Mesenchymal stem cell (in vitro differentiated cells and primary cell): ENCODE measurements at regions not wholly inside any gene's neighbourhood (a gene's known extent, or its start where the extent isn't known, plus 50 kb on each side); places are given as distances from the start of the nearest gene placed in this dataset.

Experiments
- DNase-seq: peaks from one replicate; pipeline ENCODE4 v3.0.0-alpha.2; 2013
- H2AFZ ChIP-seq: one replicate; pipeline ENCODE4 v1.6.1; 2013; ENCODE audit warnings: low read depth, mild to moderate bottlenecking, control low read depth, inconsistent platforms, low read length, moderate library complexity
- H2AK5ac ChIP-seq: 2 replicates; pipeline ENCODE4 v1.6.1; 2013; ENCODE audit warnings: low read length, moderate library complexity, mild to moderate bottlenecking, inconsistent platforms; ENCODE audit not compliant: severe bottlenecking
- H2BK120ac ChIP-seq: one replicate; pipeline ENCODE4 v1.6.1; 2013; ENCODE audit warnings: low read depth, mild to moderate bottlenecking, inconsistent platforms, low read length, moderate library complexity
- H2BK12ac ChIP-seq, 2 experiments: one replicate each; pipeline ENCODE4 v1.6.1; 2013; ENCODE audit warnings: inconsistent platforms in 2 of 2, low read length in 2 of 2, mild to moderate bottlenecking in 2 of 2, moderate library complexity in 2 of 2, control low read depth in 1 of 2
- H2BK15ac ChIP-seq: one replicate; pipeline ENCODE4 v1.6.1; 2013; ENCODE audit warnings: mild to moderate bottlenecking, low read depth, inconsistent platforms; ENCODE audit not compliant: poor library complexity, severe bottlenecking
- H2BK5ac ChIP-seq: 2 replicates; pipeline ENCODE4 v1.6.1; 2013; ENCODE audit warnings: low read depth, mild to moderate bottlenecking, low read length, control low read depth, inconsistent platforms; ENCODE audit not compliant: poor library complexity, severe bottlenecking
- H3K14ac ChIP-seq, 2 experiments: one replicate each; pipeline ENCODE4 v1.6.1; 2013; ENCODE audit warnings: inconsistent platforms in 2 of 2, low read length in 2 of 2, control low read depth in 1 of 2, mild to moderate bottlenecking in 1 of 2, moderate library complexity in 1 of 2
- H3K18ac ChIP-seq, 2 experiments: one replicate each; pipeline ENCODE4 v1.6.1; 2013; ENCODE audit warnings: inconsistent platforms in 2 of 2, low read length in 2 of 2, control low read depth in 1 of 2, low read depth in 1 of 2, mild to moderate bottlenecking in 1 of 2
- H3K23ac ChIP-seq, 2 experiments: one replicate each; pipeline ENCODE4 v1.6.1; 2013; ENCODE audit warnings: inconsistent platforms in 2 of 2, low read length in 2 of 2, mild to moderate bottlenecking in 2 of 2, moderate library complexity in 2 of 2, control low read depth in 1 of 2
- H3K27ac ChIP-seq: 2 replicates; pipeline ENCODE4 v1.5.1; 2013; ENCODE audit warnings: mild to moderate bottlenecking, moderate library complexity, low read length, control low read depth, inconsistent platforms; ENCODE audit not compliant: poor library complexity, severe bottlenecking
- H3K27me3 ChIP-seq, 2 experiments: 2 replicates each; pipeline versions ENCODE4 v1.6.1 to v1.7.0; 2013; ENCODE audit warnings: low read length in 2 of 2, mild to moderate bottlenecking in 2 of 2, moderate library complexity in 2 of 2, control low read depth in 1 of 2, inconsistent platforms in 1 of 2; ENCODE audit not compliant: control insufficient read depth in 1 of 2, insufficient read depth in 1 of 2
- H3K36me3 ChIP-seq, 2 experiments: 2 replicates each; pipeline versions ENCODE4 v1.6.1 to v1.7.0; 2013; ENCODE audit warnings: low read length in 2 of 2, control low read depth in 1 of 2, inconsistent platforms in 1 of 2, low read depth in 1 of 2, mild to moderate bottlenecking in 1 of 2; ENCODE audit not compliant: insufficient read depth in 2 of 2, control insufficient read depth in 1 of 2
- H3K4ac ChIP-seq, 2 experiments: one replicate each; pipeline ENCODE4 v1.6.1; 2013; ENCODE audit warnings: inconsistent platforms in 2 of 2, low read length in 2 of 2, mild to moderate bottlenecking in 2 of 2, moderate library complexity in 2 of 2, control low read depth in 1 of 2, low read depth in 1 of 2
- H3K4me1 ChIP-seq: 2 replicates; pipeline ENCODE4 v1.6.1; 2013; ENCODE audit warnings: low read depth, low read length, control low read depth; ENCODE audit not compliant: control insufficient read depth, insufficient read depth
- H3K4me2 ChIP-seq: 2 replicates; pipeline ENCODE4 v1.6.1; 2013; ENCODE audit warnings: low read length, mild to moderate bottlenecking, inconsistent platforms; ENCODE audit not compliant: poor library complexity, severe bottlenecking
- H3K4me3 ChIP-seq, 2 experiments: 2 replicates each; pipeline versions ENCODE4 v1.5.1 to v1.7.0; 2013; ENCODE audit warnings: low read length in 2 of 2, mild to moderate bottlenecking in 2 of 2, control low read depth in 1 of 2, low read depth in 1 of 2; ENCODE audit not compliant: insufficient read depth in 1 of 2
- H3K79me1 ChIP-seq: replicated peaks from 2 replicates; pipeline ENCODE4 v1.6.1; 2013; ENCODE audit warnings: mild to moderate bottlenecking, control low read depth, low read length, inconsistent platforms; ENCODE audit not compliant: poor library complexity, severe bottlenecking
- H3K9ac ChIP-seq: 2 replicates; pipeline ENCODE4 v1.7.0; 2013; ENCODE audit warnings: mild to moderate bottlenecking, low read length, moderate library complexity
- H3K9me3 ChIP-seq: 2 replicates; pipeline ENCODE4 v1.7.0; 2013; ENCODE audit warnings: mild to moderate bottlenecking, low read length; ENCODE audit not compliant: control insufficient read depth
- H4K8ac ChIP-seq: one replicate; pipeline ENCODE4 v1.6.1; 2013; ENCODE audit warnings: inconsistent platforms, mild to moderate bottlenecking, low read length, moderate library complexity
- H4K91ac ChIP-seq: one replicate; pipeline ENCODE4 v1.6.1; 2013; ENCODE audit warnings: mild to moderate bottlenecking, low read length, inconsistent platforms
- WGBS: methylation state at CpG from one replicate; pipeline ENCODE4 v1.1.7; 2013; ENCODE audit warnings: mixed read lengths; 5-methylcytosine and 5-hydroxymethylcytosine counted together

- Histone ChIP-seq H3K4me3 (no peak overlapping the region), H3K27me3 (peaks cover 61 to 70% of the 10 kb centered on the region in 2 experiments), H3K9ac (no peak overlapping the region), H3K14ac (peak overlapping the region in 1 of 2 experiments; percentile 26), H3K4ac (no peak overlapping the region), H2BK15ac (no peak overlapping the region), H2BK120ac (no peak overlapping the region), H4K91ac (no peak overlapping the region), H2BK5ac (no peak overlapping the region), H4K8ac (no peak overlapping the region), H3K36me3 (no peaks in the 10 kb centered on the region), H2AK5ac (no peak overlapping the region), H3K27ac (no peak overlapping the region), H3K4me2 (no peak overlapping the region), H3K79me1 (no peaks in the 10 kb centered on the region), H3K23ac (no peak overlapping the region), H3K4me1 (peaks cover 2% of the 10 kb centered on the region), H2AFZ (no peak overlapping the region), H2BK12ac (no peak overlapping the region), H3K18ac (no peak overlapping the region), H3K9me3 (no peaks in the 10 kb centered on the region)
- no peak for DNase-seq
- 79% methylated on average over 10 of the region's 10 CpGs for WGBS
These were observed 506.1 kb upstream of the PROK2 start for GRCh38 chr3:72290859-72291638.

GRCh38 chr3:72289692-72290071 is 504.7 kb upstream of the PROK2 start:
- Histone ChIP-seq H3K79me1 (no peaks in the 10 kb centered on the region), H2BK5ac (no peak overlapping the region), H4K91ac (no peak overlapping the region), H3K4me2 (no peak overlapping the region), H3K27me3 (peaks cover 64 to 71% of the 10 kb centered on the region in 2 experiments), H3K9me3 (no peaks in the 10 kb centered on the region), H3K4ac (no peak overlapping the region), H2AK5ac (no peak overlapping the region), H3K4me1 (peaks cover 2% of the 10 kb centered on the region), H3K36me3 (no peaks in the 10 kb centered on the region), H4K8ac (no peak overlapping the region), H2BK12ac (no peak overlapping the region), H2AFZ (no peak overlapping the region), H2BK120ac (no peak overlapping the region), H3K4me3 (no peak overlapping the region), H3K14ac (no peak overlapping the region), H3K23ac (no peak overlapping the region), H3K27ac (no peak overlapping the region), H2BK15ac (no peak overlapping the region), H3K18ac (no peak overlapping the region), H3K9ac (no peak overlapping the region)
- 83% methylated on average over 1 of the region's 4 CpGs for WGBS
- DNase-seq, result no peak

- Histone ChIP-seq H3K14ac (no peak overlapping the region), H2BK5ac (no peak overlapping the region), H3K4me2 (no peak overlapping the region), H3K4me3 (no peak overlapping the region), H2AK5ac (no peak overlapping the region), H3K9me3 (no peaks in the 10 kb centered on the region), H3K36me3 (no peaks in the 10 kb centered on the region), H3K27me3 (peaks cover 65 to 71% of the 10 kb centered on the region in 2 experiments), H2AFZ (no peak overlapping the region), H4K8ac (no peak overlapping the region), H3K79me1 (no peaks in the 10 kb centered on the region), H3K27ac (no peak overlapping the region), H4K91ac (peak overlapping the region; percentile 0), H2BK15ac (no peak overlapping the region), H2BK12ac (no peak overlapping the region), H3K4me1 (peaks cover 2% of the 10 kb centered on the region), H3K18ac (no peak overlapping the region), H3K9ac (no peak overlapping the region), H2BK120ac (no peak overlapping the region), H3K23ac (no peak overlapping the region), H3K4ac (no peak overlapping the region)
- DNase-seq, result no peak
- WGBS, result 87% methylated on average over 23 of the region's 25 CpGs
These were observed 504.2 kb upstream of the PROK2 start for GRCh38 chr3:72288955-72289691.

- no peak overlapping the region for H4K8ac ChIP-seq
- H3K9me3 ChIP-seq, result peaks cover 4% of the 10 kb centered on the region
- no peak overlapping the region for H3K9ac ChIP-seq
- no peak overlapping the region for H3K4me3 ChIP-seq
- no peak overlapping the region for H3K18ac ChIP-seq
- H2BK5ac ChIP-seq, result no peak overlapping the region
- no peak overlapping the region for H3K27ac ChIP-seq
- H2BK15ac ChIP-seq, result no peak overlapping the region
- H2BK120ac ChIP-seq, result no peak overlapping the region
- 97% methylated on average over 1 of the region's 1 CpG for WGBS
- no peak overlapping the region for H3K14ac ChIP-seq
- H2AFZ ChIP-seq, result no peak overlapping the region
- no peak overlapping the region for H2AK5ac ChIP-seq
- no peak overlapping the region for H3K23ac ChIP-seq
- peaks cover 2% of the 10 kb centered on the region for H3K4me1 ChIP-seq
- H3K79me1 ChIP-seq, result no peaks in the 10 kb centered on the region
- no peaks in the 10 kb centered on the region for H3K36me3 ChIP-seq
- DNase-seq, result no peak
- no peak overlapping the region for H3K4me2 ChIP-seq
- H3K4ac ChIP-seq, result no peak overlapping the region
- H2BK12ac ChIP-seq, result no peak overlapping the region
- H3K27me3 ChIP-seq, result peaks cover 56 to 61% of the 10 kb centered on the region in 2 experiments
- no peak overlapping the region for H4K91ac ChIP-seq
These were observed 503.0 kb upstream of the PROK2 start for GRCh38 chr3:72287956-72288355.
